ENCODE measurements at regions not wholly inside any gene's neighbourhood (a gene's known extent, or its start where the extent isn't known, plus 50 kb on each side); places are given as distances from the start of the nearest gene placed in this dataset.

DNA sequence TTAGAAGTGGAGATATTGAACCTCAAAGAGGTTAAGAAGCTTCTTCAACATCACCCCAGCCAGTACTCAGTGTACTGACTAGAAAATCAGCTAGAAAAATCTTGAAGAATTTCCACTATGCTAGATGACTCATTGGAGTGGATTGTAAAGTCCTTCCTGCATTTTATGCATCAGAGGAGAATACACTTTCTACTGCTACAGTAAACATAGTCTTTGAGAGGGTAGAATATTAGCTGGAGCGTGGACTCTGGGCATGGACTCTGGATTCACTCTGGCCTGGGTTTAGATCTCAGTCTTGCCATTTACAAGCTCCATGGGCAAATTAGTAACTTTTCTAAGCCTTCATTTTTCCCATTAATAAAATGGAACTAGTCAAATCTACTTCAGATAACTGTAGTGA is 215.9 kb downstream of the IRS1 start:
- in situ Hi-C loops (cut with HindIII; ENCODE audit: low sequenced_read_pairs) = no loop called here

- in situ Hi-C loops (cut with HindIII; ENCODE audit: low sequenced_read_pairs) = no loop called here
These were observed 218.0 kb downstream of the IRS1 start for GRCh38 chr2:226581661-226582060.

- in situ Hi-C loops (cut with HindIII; ENCODE audit: low sequenced_read_pairs) = no loop called here
These were observed 218.6 kb downstream of the IRS1 start for GRCh38 chr2:226581004-226581403.

GRCh38 chr2:226580403-226580802 is 219.2 kb downstream of the IRS1 start:
- in situ Hi-C loops (cut with HindIII; ENCODE audit: low sequenced_read_pairs) = no loop called here

- in situ Hi-C loops (cut with HindIII; ENCODE audit: low sequenced_read_pairs) = no loop called here
These were observed 220.1 kb downstream of the IRS1 start for GRCh38 chr2:226579519-226579918.

DNA sequence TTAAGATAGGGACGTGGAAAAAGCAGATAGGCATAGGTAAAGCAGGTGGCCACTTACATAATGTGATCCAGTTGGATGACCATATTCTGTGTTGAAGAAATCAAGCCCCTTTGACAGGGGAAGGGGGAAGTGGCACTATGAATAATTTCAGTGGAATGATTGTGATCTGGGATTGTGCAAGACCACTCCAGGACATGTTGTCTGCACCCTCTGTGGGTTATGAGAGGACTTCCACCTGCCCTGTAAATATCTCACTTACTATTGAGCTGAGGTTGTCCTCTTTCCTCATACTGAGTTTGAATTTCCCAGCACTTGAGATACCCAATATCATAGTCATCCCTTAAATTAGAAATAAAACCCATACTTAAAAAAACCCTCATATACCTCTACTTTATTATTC is 220.7 kb downstream of the IRS1 start:
- in situ Hi-C loops (cut with HindIII; ENCODE audit: low sequenced_read_pairs) = no loop called here

- in situ Hi-C loops (cut with HindIII; ENCODE audit: low sequenced_read_pairs) = no loop called here
These were observed 221.2 kb downstream of the IRS1 start for GRCh38 chr2:226578373-226578772.

DNA sequence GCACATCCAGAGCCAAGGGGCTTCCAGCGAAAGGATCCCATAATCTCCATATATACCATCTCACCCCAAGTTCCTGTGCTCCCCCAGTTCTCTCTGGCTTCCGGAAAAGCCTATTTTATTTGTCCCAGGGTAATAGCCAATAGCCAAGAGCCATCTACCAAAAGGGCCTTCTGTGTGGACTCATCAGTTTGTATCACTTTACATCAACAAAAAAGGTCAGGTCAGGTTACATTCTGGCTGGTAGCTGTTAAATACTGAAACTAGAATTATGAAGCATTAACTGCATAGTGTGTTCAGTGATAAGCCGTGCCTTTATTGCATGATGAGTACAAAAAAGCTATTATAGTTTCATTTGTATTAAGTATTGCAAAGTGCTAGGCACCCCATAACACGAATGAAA is 223.7 kb downstream of the IRS1 start:
- in situ Hi-C loops (cut with HindIII; ENCODE audit: low sequenced_read_pairs) = no loop called here

- in situ Hi-C loops (cut with HindIII; ENCODE audit: low sequenced_read_pairs) = no loop called here
These were observed 226.5 kb downstream of the IRS1 start for GRCh38 chr2:226573158-226573557.

- in situ Hi-C loops (cut with HindIII; ENCODE audit: low sequenced_read_pairs) = no loop called here
These were observed 235.0 kb downstream of the IRS1 start for GRCh38 chr2:226564667-226565066.

GRCh38 chr2:226561962-226562361 is 237.7 kb downstream of the IRS1 start:
- in situ Hi-C loops (cut with HindIII; ENCODE audit: low sequenced_read_pairs) = no loop called here

- in situ Hi-C loops (cut with HindIII; ENCODE audit: low sequenced_read_pairs) = no loop called here
These were observed 239.3 kb downstream of the IRS1 start for GRCh38 chr2:226560325-226560724.

DNA sequence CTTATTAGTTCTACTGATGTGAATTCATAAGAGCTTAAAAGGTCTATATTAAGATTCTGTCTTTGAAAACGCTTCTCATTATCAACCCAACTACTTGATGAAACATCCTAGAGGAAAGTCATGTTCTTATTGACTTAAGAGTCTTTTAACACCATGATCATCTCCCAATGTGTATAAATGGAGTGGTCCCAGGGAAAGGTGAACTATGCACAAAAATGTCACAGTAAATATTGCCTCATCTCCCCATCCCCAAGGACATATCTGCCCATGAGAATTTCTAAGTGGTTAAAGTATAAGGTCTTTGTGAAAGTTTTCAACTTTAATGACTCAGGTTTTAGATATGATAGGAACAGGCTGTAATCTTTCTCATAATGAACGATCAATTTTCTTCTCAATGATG is 240.1 kb downstream of the IRS1 start:
- in situ Hi-C loops (cut with HindIII; ENCODE audit: low sequenced_read_pairs) = no loop called here

- in situ Hi-C loops (cut with HindIII; ENCODE audit: low sequenced_read_pairs) = no loop called here
These were observed 241.2 kb downstream of the IRS1 start for GRCh38 chr2:226558418-226558817.

- in situ Hi-C loops (cut with HindIII; ENCODE audit: low sequenced_read_pairs) = no loop called here
These were observed 243.6 kb downstream of the IRS1 start for GRCh38 chr2:226556050-226556449.

DNA sequence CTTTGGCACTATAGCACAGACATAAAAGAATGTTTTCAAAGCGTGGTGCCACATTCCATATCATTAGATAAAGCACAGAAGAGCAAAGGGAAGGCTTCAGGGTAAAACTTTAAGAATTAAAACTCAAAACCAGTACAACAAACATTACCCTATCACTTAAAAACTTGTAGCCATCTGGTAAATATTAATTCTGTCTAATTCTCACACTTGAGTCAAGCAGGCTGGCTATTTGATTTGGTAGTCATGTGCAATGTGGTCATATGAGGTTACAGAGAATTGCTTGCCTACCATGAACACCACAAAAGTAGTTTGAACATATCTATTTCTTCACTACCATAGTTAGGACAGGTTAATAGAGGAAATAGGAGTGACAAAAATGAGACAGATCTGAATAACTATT is 244.9 kb downstream of the IRS1 start:
- in situ Hi-C loops (cut with HindIII; ENCODE audit: low sequenced_read_pairs) = no loop called here

- in situ Hi-C loops (cut with HindIII; ENCODE audit: low sequenced_read_pairs) = no loop called here
These were observed 246.3 kb downstream of the IRS1 start for GRCh38 chr2:226553333-226553732.

GRCh38 chr2:226552571-226553285 is 246.9 kb downstream of the IRS1 start:
- in situ Hi-C loops (cut with HindIII; ENCODE audit: low sequenced_read_pairs) = no loop called here

- in situ Hi-C loops (cut with HindIII; ENCODE audit: low sequenced_read_pairs) = no loop called here
These were observed 247.9 kb downstream of the IRS1 start for GRCh38 chr2:226551522-226552250.

- in situ Hi-C loops (cut with HindIII; ENCODE audit: low sequenced_read_pairs) = no loop called here
These were observed 248.8 kb downstream of the IRS1 start for GRCh38 chr2:226550801-226551200.

- in situ Hi-C loops (cut with HindIII; ENCODE audit: low sequenced_read_pairs) = no loop called here
These were observed 250.9 kb downstream of the IRS1 start for GRCh38 chr2:226548732-226549131.

GRCh38 chr2:226544596-226545210 is 254.9 kb downstream of the IRS1 start:
- in situ Hi-C loops (cut with HindIII; ENCODE audit: low sequenced_read_pairs) = no loop called here

Measured in endothelial cell of hepatic sinusoid (primary cell).